Medulla oblongata (tissue), 1 donor: ENCODE measurements at regions not wholly inside any gene's neighbourhood (a gene's known extent, or its start where the extent isn't known, plus 50 kb on each side); places are given as distances from the start of the nearest gene placed in this dataset.

Source experiments
- DNase-seq: peaks from one replicate; pipeline ENCODE4 v3.0.0-alpha.2; 2015; ENCODE audit errors: extremely low spot score

- DNase-seq = no peak
Measured at GRCh38 chr14:93870377-93870776, 56.8 kb upstream of the FAM181A start.

GRCh38 chr14:93869427-93869826 lies 57.7 kb upstream of the FAM181A start:
- no peak for DNase-seq

GRCh38 chr14:93868165-93868564 lies 59.0 kb upstream of the FAM181A start:
- no peak for DNase-seq

- DNase-seq = peak; percentile 4
Measured at GRCh38 chr14:93862265-93862664, 64.9 kb upstream of the FAM181A start.

- DNase-seq = no peak
Measured at GRCh38 chr14:93861836-93862235, 65.3 kb upstream of the FAM181A start.

- no peak for DNase-seq
Measured at GRCh38 chr14:93859957-93860356, 67.2 kb upstream of the FAM181A start.

GRCh38 chr14:93858896-93859295 lies 68.2 kb upstream of the FAM181A start:
- DNase-seq = no peak

GRCh38 chr14:93857500-93858283 lies 69.4 kb upstream of the PRIMA1 start:
- DNase-seq = peak; percentile 11

GRCh38 chr14:93857081-93857480 lies 68.8 kb upstream of the PRIMA1 start:
- DNase-seq = no peak

- no peak for DNase-seq
Measured at GRCh38 chr14:93855737-93856136, 67.5 kb upstream of the PRIMA1 start.

GRCh38 chr14:93847473-93847872 lies 59.2 kb upstream of the PRIMA1 start:
- DNase-seq = no peak

GRCh38 chr14:93838238-93838637 lies 50.0 kb upstream of the PRIMA1 start:
- DNase-seq = no peak
